NCI-H524 treated with DMSO at 0.1 percent for 48 hours (cell line): ENCODE measurements at regions not wholly inside any gene's neighbourhood (a gene's known extent, or its start where the extent isn't known, plus 50 kb on each side); places are given as distances from the start of the nearest gene placed in this dataset.

Experiments
- DNase-seq: peaks from one replicate; lab custom pipeline; 2025; lab: John Stamatoyannopoulos, UW

DNA sequence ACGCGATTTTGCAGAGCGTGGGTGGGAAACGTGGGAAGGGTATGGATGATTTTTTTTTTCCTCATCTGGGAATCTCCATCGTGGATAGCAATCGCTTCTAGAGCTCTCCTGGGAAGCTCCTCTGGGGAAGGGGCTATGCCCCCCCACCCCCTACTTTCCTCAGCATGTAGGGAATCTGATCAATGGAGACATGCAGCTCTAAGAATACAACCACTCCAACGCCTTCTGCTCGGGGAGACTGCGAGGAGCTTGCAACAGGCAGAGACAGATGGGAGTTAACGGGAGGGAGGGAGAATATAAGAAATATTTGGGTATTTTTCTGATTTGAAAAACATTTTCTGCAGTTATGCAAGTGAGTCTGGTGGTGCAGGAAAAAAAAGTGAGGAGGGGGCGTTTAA lies 104.6 kb upstream of the HSD17B12 start:
- DNase-seq, result peak; percentile 4

DNA sequence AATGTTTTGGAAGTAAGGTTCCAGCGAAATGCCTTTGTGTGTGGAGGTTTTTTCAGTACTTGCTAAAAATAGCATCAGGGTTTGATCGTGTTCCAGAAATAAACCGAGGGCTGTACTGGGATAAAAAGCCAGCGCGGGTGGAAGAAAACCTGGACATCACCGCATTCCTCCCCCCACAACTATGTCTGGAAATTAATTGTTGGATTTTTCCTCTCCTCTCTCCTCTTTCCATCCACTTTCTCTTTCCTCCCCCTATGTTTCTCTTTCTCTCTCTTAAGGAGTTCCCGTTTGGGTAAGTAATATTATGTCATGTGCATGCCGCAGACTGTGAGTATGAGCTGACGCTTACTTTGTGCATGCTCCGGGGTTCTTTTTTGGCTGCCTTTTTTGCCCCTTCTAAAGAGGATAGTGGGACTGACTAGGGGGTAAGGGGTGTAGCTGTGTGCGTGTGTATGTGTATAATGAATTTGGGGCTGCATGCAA lies 104.2 kb upstream of the HSD17B12 start:
- DNase-seq, result no peak

DNA sequence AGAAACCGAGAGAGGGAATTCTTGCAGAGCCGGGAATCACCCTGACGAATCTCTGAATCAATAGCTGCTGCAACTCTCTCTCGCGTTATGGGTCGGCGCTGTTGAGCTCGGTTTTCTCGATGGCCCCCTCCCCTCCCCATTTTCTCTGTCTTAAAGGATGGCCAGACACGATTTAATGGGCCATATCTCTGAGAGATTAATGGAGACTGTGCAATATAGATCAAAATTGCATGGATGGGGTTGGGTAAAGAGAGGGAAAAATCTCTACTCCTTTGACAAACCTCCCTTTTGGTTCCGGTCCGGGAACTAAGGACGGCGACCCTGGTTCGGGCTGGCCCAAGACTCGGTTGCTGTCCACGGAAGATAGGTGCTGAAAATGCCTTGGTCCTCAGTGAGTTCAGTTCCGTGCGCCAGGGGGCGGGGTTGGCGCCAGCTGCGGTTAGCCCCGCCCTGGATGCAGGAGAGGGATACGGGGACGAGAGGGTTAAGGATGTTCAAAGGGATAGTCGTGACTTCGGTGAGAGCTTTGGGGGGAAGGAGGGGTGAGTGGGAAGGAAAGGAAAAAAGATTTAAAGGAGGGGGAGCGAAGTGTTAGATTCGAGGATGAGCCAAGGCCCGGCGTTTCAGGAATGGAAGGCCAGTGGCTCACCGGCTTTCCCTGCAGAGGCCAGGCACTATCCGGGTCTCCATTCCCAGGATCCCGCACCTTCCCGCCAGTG lies 103.6 kb upstream of the HSD17B12 start:
- no peak for DNase-seq

DNA sequence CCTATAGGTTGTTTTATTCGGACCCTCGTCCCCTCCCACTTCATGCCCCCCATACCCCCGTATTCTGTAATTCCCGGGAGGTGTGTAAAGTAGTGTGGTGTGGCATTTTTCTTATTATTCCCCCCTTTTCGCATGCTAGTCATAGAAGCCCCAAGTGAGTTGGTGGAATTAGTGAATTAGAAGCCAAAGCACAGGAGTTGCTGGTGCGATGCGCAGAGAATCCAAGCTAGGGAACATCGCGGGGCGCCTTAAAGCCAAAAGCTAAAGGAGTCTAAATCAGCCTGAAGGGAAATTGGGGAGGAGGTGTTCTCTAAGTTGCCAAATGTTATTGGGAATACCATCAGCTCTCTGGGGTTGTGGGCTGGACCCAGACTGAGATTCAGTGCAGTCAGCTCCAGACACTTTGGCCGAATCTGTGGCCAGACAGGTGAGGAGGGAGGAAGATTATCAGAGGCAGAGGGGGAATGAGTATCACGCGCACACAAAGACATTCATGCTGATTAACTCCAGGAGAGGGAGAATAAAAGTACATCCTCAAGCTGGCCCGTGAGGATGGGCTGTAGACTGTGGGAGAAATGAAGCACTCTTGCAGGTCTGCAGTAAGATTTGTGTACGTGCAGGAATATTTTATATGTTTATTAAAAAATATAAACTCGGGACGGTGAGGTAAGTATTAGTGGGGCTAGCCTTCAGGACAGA lies 102.8 kb upstream of the HSD17B12 start:
- DNase-seq, result no peak

DNA sequence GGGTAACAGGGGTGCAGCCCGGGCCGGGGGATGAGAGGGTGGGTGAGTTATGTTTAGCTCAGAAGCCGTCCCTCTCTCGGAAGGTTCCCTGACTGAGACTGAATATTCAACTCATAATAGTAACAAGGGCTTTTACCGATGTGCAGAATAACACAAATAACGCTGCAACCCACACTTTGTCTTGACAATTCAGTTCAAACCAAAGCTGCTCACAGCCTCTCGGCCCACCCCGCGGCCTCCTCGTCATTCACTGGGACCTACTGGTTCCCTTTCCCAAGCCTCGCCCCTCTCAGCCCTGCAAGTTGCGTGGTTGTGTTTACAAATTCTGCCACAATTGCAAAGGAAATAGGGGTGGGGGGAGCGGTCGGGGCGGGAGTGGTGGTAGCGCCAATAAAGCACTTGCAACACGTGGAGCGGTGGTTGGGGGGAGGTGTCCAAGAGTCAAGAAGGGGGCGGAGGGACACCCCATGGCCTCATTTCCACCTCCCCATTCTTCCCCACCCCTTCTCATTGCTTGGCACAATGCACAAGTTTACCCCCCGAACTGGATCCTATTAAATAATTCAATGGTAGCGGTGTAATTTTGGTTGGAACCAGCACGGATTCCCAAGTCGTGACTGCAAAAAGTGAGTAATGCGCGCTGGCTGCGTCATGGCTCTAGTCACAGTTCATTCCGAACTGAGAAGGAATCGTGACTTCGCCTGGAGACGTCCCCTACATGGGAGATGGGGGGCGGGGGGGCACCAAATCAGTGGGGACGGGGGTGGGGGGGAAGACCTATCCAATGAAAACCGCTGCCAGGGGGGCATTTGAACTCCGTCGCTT lies 102.0 kb upstream of the HSD17B12 start:
- no peak for DNase-seq

DNA sequence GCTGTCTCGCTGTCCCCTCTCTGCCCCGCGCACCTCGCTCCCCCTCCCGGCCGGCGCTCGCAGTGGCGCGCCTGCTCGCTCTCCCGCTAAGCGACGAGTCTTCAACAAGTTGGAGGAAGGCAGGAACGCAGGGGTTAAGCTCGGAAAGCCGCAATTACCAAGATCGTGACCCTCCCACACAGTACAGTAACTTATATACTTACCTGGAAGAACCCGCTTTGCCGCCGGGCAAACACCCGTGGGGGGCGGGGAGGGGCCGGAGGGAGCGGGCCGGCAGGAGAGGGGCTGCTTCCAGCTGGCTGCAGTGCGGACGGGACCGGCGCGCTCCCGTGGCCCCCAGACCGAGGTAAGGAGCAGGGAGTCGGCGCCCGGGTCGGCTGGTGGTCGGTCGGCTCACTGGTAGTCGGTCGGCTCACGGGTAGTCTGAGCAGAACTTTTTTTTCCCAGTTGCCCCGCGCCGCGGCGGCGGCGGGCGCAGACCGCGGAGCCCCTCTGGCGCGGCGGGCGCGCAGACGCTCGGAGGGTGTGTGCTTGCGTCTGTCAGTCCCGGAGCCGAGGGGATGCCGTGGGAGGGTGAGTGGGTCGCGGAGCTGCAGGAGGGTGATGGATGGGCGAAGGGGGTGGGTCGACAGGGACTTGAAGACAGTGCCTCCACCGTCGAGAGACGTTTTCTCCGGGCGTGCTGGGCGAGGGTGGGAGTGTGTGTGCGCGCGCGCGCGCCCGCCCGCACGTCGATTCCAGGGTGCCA lies 101.2 kb upstream of the HSD17B12 start:
- no peak for DNase-seq

DNA sequence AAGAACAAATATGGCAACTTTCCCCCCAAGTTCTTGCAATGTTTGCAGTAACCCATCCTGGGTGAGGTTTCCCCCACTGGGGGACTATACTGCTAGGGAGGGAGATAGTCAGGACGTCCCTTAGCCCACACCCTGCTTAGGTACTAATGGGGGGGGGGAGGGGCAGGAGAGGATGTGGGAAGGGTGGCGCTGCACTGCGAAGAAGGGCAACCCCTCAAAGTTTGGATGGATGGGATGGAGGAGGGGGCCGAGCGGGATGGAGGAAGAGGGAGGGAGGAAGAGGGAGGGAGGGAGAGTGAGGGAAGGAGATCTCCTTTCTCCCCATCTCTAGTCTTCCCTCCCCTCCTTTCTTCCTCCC lies 100.6 kb upstream of the HSD17B12 start:
- DNase-seq, result no peak

DNA sequence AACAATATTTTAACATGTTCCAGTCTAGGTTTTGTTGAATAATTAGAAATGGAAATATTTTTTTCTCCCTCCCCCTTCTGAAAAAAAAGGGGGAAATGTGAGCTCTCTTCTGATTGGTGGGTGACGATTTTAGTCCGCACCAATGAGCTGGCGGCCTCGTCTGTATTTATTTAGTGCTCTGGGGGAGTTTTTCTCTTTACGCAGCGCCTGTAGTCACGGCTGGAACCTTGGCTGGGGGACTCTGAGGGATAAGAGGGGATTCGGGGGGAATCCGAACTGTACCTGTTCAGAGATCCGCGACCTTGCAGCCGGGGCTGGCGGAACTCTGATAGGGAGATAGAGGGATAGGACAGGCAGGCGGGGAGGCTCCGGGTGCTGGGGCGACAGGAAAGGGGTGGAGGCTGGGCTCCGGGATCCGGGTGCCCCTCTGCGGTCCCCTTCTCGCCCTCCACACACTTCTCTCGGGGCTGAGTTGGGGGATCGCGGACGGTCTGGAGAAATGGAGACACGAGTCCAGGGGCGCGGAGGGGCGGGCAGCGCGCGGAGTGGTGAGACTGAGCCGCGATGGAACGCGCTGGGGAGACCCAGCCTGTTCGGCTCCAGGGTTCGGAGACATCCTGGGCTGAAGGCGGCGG lies 99.7 kb upstream of the HSD17B12 start:
- DNase-seq, result peak; percentile 11

DNA sequence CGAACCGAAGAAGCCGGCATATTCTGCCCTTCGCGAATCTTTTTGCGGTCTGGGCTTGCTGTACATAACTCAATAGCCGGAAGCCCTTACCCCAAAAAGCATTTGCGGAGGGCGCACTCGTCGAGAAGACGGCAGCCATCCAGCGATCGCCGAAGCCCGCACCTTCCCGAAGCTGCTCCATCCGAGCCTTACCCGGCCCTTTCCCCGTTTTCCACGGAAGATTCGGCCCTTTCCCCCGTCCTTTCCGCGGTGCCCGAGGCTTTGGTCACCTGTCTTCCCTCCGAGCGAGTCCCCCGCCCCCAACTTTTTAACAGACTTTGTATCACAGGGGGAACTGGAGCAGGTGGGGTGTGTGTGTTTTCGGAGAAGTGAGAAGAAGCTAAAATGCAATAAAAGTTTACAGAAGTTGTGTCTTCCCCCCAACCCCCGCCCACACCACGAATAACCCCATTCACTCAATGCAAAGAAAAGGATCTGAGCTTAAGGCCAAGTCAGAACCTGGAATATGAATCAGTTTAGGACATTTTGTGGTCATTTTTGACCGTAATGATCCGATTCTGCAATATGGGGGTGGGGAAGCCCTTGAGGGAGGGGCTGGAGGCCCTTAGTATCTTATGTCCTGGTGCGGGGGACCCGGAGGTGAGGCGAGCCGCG lies 99.0 kb upstream of the HSD17B12 start:
- no peak for DNase-seq

DNA sequence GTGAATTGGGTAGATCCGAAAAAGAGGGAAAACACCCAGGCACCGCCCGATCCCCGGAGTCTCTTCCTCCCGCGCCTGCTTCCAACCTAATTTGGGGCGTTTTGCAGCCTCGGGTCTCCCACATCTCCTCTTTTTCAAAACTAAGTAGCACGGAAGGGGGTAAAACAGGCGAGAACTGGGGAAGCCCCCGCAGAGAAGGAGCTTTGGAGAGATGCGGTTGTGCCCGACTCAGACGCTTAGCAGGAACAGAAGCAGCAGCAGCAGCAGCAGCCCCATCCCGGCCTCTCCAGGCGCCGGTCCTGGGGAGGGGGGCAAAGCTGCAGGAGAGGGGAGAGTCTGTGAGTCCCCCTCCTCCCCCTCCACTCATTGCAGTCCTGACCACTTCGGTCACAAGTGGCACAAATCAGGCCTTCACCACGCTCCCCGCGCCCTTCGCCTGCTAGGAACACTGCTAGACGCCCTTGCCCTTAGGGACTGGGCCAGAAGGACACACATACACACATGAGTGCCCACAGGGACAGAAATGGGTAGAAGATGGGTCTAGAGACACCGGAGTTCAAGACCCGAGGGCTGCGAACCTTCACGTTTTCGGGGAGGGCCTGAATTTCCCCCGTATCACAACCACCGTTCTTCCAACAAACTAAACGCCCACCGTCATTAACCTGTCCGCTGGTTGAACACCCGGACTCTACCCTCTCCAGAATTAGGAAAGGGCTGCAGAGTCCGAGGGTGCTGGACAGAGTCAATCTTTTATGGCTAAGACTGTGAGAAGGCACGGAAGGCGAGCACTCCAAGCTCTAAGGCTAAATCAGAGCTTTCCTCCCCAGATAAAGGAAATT lies 98.3 kb upstream of the HSD17B12 start:
- no peak for DNase-seq

DNA sequence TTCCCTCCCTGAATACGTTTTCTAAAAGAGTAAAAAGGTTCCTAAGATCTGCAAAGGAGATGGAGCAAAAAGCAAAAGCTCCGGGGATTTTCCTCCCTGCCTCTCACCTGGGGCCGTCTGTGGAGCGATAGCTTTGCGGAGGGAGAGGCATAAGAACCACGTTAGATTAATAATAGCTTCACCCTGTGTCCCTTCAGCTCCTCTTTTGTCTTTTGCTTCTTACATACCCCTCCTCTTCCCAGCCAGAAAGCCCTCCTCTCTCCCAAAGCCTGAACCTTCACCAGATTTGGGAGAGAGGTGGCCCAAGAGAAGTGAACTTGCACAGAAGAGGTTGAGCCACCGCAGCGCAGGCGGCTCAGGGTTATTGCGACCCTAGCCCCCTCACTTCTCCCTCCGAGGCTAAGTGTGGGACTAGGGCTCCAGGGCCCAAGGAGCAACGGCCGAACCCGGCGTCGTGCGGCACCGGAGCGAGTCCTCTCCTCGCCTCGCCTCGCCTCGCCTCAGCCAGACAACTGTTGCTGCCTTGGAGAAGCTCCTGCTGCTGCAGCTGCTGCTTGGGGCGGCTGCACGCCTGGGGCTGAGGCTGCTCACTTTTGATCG lies 97.6 kb upstream of the HSD17B12 start:
- DNase-seq, result no peak

DNA sequence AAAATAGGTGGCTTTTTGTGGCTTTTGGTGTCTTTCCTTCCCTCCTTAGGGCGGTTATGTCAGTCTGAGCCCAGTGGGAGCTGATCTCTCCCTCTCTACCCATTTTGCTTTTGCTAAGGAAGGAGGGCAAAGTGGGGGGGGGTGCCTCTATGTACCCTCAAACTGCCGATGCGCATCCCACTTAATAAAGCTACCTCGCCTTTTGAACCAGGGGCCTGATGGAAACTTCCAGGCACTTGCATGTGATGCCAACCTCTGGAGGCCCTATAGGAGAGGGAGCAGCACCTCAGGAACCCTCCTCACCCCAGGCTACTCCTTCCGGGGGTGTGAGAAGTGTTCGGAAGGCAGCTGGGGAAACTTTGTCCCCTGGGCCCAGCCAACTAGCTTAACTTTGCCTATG lies 97.0 kb upstream of the HSD17B12 start:
- no peak for DNase-seq

DNA sequence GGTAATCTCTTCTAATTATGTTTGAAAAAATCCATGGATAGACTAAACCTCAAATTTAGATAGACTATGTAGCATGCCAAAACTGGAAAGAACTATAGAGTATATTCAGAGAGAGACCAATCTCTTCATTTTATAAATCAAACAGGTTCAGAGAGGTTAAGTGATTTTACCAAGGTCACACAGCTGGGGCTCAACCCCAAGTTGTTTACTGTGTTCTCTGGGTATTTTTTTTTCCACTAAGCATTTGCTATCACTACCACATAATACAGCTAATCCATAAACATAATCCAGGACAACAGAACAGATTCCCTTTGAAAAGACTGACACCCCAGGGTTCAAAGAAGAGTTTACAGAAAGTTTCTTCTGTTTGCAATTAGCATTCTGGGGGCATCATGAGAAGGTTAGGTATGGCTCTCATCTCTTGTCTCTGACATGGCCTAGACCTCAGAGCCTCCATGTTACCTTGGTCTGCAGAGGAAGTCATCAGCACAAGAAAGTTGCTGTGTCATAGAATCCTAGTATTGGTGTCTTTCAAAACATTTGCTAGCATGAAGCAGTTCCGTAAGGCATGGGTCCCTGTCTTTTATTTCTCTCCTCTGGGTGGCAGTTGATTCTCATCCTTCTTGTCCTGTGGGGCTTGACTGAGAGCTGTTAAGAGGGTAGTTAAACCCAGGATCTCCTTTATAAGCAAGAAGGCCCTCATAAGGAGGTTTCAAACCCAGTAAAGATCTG lies 94.5 kb upstream of the HSD17B12 start:
- no peak for DNase-seq

DNA sequence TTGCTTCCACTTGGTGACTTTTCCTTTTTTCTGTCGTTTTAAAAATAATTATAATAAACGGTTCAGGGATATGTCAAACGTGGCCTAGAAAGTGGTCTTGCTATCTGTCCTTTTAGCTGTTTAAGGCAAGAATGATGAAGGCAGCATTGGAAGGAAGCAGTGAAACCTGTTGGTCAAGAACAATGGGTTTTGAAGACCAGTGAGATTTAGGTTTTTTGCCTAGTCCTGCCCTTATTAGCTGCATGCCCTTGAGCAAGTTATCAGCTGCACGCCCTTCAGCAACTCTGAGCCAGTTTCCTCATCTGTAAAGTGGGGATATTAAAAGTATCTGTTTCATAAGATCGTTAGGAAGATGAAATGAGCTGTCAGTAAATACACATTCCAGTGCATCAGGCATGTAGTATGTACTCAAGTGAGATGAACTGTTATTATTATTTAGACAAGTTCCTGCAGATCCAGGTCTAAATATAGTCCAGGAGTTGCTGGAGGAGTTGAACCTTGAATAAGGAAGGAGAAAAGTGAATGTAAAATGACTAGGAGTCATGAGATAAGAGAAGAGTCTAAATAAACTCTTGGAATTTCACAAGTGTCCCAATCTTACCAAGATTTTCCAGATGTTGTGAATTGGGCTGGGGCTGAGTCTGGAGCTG lies 90.8 kb upstream of the HSD17B12 start:
- DNase-seq, result no peak

DNA sequence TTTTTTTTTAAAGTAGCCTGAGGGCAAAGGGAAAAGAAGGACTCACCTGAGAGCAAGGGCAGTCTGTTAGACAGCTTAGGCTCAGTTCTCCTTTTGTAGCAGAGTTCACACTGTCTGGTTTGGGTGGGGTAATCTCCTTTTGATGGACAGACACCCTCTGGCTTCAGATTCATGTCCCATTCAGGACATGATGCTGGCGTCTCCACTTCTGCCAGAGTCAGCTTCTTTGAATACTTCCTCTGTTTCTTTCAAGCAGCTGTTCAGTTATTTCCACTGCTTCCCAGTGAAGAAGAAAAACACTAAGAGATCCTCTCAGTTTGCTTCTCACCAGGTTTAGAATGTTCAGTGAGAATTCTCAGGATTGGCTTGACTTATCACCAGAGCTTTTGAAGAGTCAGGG lies 79.0 kb upstream of the HSD17B12 start:
- no peak for DNase-seq

DNA sequence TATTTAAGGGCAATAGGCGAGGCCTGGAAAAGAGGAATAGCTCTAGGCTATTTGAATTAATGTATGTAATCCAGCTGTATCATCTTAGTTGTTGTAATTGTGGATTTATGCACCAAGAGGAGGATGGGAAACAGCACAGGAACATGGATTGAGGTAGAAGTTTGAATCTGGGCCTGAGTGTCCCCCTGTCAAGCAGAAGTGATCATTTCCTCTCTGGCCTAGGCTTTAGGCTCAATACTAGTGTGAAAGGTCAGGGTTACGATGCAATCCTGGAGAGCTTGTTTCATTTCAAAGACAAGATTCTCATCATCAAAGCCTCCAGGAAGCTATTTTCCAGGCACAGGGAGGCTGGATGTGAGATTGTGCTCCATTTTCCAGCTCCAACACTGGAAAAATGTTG lies 77.9 kb upstream of the HSD17B12 start:
- DNase-seq, result no peak

DNA sequence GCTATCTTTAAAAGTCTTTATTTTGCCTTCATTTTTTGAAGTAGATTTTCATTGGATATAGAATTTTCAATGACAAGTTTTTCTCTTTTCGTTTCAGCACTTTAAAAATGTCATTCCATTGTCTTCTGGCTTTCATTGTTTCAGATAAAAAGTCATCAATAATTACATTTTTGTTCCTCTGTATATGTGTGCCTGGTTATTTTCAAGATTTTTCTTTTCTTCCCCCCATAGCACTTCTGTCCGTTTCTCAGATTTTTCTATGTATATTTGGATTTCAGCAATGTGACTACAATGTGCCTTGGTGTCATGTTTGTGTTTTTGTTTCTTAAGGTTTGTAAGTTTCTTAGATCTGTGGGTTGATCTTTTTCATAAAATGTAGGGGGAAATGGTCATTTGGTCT lies 66.3 kb upstream of the HSD17B12 start:
- DNase-seq, result no peak

DNA sequence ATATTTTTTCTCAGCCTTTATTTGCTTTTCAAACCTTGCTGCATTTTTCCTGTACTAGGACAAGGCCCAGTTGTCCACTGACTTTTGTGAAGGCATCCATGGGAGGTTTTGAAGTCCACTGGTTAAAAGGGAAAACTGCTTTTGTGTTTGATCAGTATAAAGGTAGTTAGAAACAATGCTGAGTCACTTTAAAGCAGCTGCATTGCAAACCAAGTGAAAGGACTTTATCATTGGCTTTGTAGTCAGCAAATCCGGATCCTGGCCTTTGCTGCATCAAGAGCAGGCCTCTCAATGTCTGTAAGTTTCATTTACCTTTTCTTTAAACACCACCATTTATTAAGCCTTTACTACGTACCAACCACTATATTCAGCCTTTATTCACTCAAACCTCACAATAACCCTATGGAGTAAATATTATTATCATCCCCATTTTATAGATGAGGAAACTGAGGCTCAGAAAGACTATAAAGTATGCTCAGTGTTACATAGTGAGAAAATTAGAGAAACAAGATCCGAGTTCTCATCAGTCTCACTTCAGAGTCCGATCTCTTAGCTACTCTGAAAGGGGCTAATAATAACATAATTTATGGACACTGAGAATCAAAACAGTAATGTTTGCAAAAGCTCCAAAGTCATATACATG lies 60.6 kb upstream of the HSD17B12 start:
- DNase-seq, result no peak
